ENCODE measurements at regions not wholly inside any gene's neighbourhood (a gene's known extent, or its start where the extent isn't known, plus 50 kb on each side); places are given as distances from the start of the nearest gene placed in this dataset.
"Not testable (repeated sequence)": the region's sequence is repeated elsewhere in the genome, so short reads cannot be mapped to it uniquely, and the experiment has no call there.

- POLR2A ChIA-PET = interaction anchor here (1.1 to 1.5 kb wide), 2 partner anchors 10 to 19 kb away, joined by 3 read pairs; no protein-coding TSS in a partner anchor
- Mint-ChIP-seq H3K9me3 (no peaks in the 10 kb centered on the region), H3K27ac (no peak overlapping the region), H3K36me3 (ENCODE audit: low read depth) (no peaks in the 10 kb centered on the region), H3K4me3 (no peak overlapping the region), H3K27me3 (no peaks in the 10 kb centered on the region), H3K4me1 (ENCODE audit: low read depth) (no peaks in the 10 kb centered on the region)
- CTCF ChIA-PET = interaction anchor here (0.6 to 5.2 kb wide), 34 partner anchors 9 to 1074 kb away, joined by 3 to 55 read pairs (median 3); no protein-coding TSS in a partner anchor
- intact Hi-C loops (cut with micrococcal nuclease) = loop anchor here (1.0 to 5.0 kb wide), 2 partner anchors 226 to 823 kb away; no protein-coding TSS in a partner anchor
- ATAC-seq (peak; percentile 68), DNase-seq (peak; percentile 74)
- TF ChIP-seq CTCF (IDR thresholded peaks at IDR 0.05) = peak; percentile 77
These were observed 223.7 kb downstream of the CYP26B1 start for GRCh38 chr2:71923887-71924533.

- H3K27ac Mint-ChIP-seq = no peak overlapping the region
- DNase-seq (no peak), ATAC-seq (no peak)
- POLR2A ChIA-PET = interaction anchor here (1.1 to 1.5 kb wide), 2 partner anchors 11 to 18 kb away, joined by 3 read pairs; no protein-coding TSS in a partner anchor
- no peaks in the 10 kb centered on the region for H3K9me3 Mint-ChIP-seq
- no peaks in the 10 kb centered on the region for H3K4me1 Mint-ChIP-seq (ENCODE audit: low read depth)
- peaks cover 2% of the 10 kb centered on the region for H3K27me3 Mint-ChIP-seq
- no peak for TF ChIP-seq CTCF (IDR thresholded peaks at IDR 0.05)
- H3K4me3 Mint-ChIP-seq = no peak overlapping the region
- H3K36me3 Mint-ChIP-seq (ENCODE audit: low read depth) = no peaks in the 10 kb centered on the region
- CTCF ChIA-PET = interaction anchor here (0.6 to 5.2 kb wide), 18 partner anchors 14 to 822 kb away, joined by 3 to 55 read pairs (median 5); no protein-coding TSS in a partner anchor
- intact Hi-C loops (cut with micrococcal nuclease) = loop anchor here (5.0 kb wide), 1 partner anchor 824 kb away; no protein-coding TSS in a partner anchor
These were observed 224.5 kb downstream of the CYP26B1 start for GRCh38 chr2:71923143-71923525.

GRCh38 chr2:71922499-71923142 lies 225.0 kb downstream of the CYP26B1 start:
- DNase-seq = no peak
- TF ChIP-seq CTCF (IDR thresholded peaks at IDR 0.05) = no peak

GRCh38 chr2:71922091-71922490 lies 225.6 kb downstream of the CYP26B1 start:
- no peak overlapping the region for H3K27ac Mint-ChIP-seq
- ChIA-PET POLR2A (no interaction called here), CTCF (interaction anchor here (1.0 to 5.2 kb wide), 3 partner anchors 227 to 656 kb away, joined by 3 to 55 read pairs (median 32); no protein-coding TSS in a partner anchor)
- ATAC-seq = no peak
- H3K9me3 Mint-ChIP-seq = no peaks in the 10 kb centered on the region
- no peak for TF ChIP-seq CTCF (IDR thresholded peaks at IDR 0.05)
- H3K36me3 Mint-ChIP-seq (ENCODE audit: low read depth) = no peaks in the 10 kb centered on the region
- DNase-seq = no peak
- no peak overlapping the region for H3K4me3 Mint-ChIP-seq
- intact Hi-C loops (cut with micrococcal nuclease) = loop anchor here (5.0 kb wide), 1 partner anchor 825 kb away; no protein-coding TSS in a partner anchor
- no peaks in the 10 kb centered on the region for H3K4me1 Mint-ChIP-seq (ENCODE audit: low read depth)
- peaks cover 2% of the 10 kb centered on the region for H3K27me3 Mint-ChIP-seq

More at GRCh38 chr2:71922499-71923142, 225.0 kb downstream of the CYP26B1 start:
- H3K27me3 Mint-ChIP-seq = peaks cover 2% of the 10 kb centered on the region
- ATAC-seq = no peak
- intact Hi-C loops (cut with micrococcal nuclease) = loop anchor here (5.0 kb wide), 1 partner anchor 825 kb away; no protein-coding TSS in a partner anchor
- POLR2A ChIA-PET = no interaction called here
- no peaks in the 10 kb centered on the region for H3K36me3 Mint-ChIP-seq (ENCODE audit: low read depth)
- CTCF ChIA-PET = interaction anchor here (1.1 to 5.2 kb wide), 7 partner anchors 17 to 823 kb away, joined by 3 to 55 read pairs (median 7); no protein-coding TSS in a partner anchor
- H3K9me3 Mint-ChIP-seq = no peaks in the 10 kb centered on the region
- H3K4me3 Mint-ChIP-seq = no peak overlapping the region
- H3K27ac Mint-ChIP-seq = no peak overlapping the region
- no peaks in the 10 kb centered on the region for H3K4me1 Mint-ChIP-seq (ENCODE audit: low read depth)

- POLR2A ChIA-PET = interaction anchor here (0.6 kb wide), 1 partner anchor 194 kb away, joined by 3 read pairs; no protein-coding TSS in a partner anchor
- not testable (repeated sequence) for H3K27me3 Mint-ChIP-seq; H3K9me3 Mint-ChIP-seq; DNase-seq; H3K36me3 Mint-ChIP-seq (ENCODE audit: low read depth); H3K27ac Mint-ChIP-seq; H3K4me1 Mint-ChIP-seq (ENCODE audit: low read depth); ATAC-seq; H3K4me3 Mint-ChIP-seq
- CTCF ChIA-PET = interaction anchor here (1.0 to 1.2 kb wide), 2 partner anchors 217 to 228 kb away, joined by 3 read pairs; no protein-coding TSS in a partner anchor
- intact Hi-C loops (cut with micrococcal nuclease) = loop anchor here (5.0 kb wide), 1 partner anchor 826 kb away; no protein-coding TSS in a partner anchor
These were observed 226.8 kb downstream of the CYP26B1 start for GRCh38 chr2:71920819-71921218.
